KMS-11 (cell line): ENCODE measurements at regions not wholly inside any gene's neighbourhood (a gene's known extent, or its start where the extent isn't known, plus 50 kb on each side); places are given as distances from the start of the nearest gene placed in this dataset.

Experiments
- H2AFZ ChIP-seq: fragments of 200-600 bp; sonication (generic); 2 replicates; pipeline ENCODE4 v1.6.1; 2016; ENCODE audit warnings: antibody characterized with exemption, mixed run types, low read depth
- H3K27ac ChIP-seq: fragments of 200-600 bp; sonication (generic); 2 replicates; pipeline ENCODE4 v1.6.1; 2016; ENCODE audit warnings: mild to moderate bottlenecking, mixed run types
- H3K27me3 ChIP-seq: fragments of 200-600 bp; sonication (generic); 2 replicates; pipeline ENCODE4 v1.6.1; 2017; ENCODE audit warnings: mild to moderate bottlenecking, low read depth, mixed run types, moderate library complexity; ENCODE audit not compliant: insufficient read depth
- H3K36me3 ChIP-seq: fragments of 200-600 bp; sonication (generic); 2 replicates; pipeline ENCODE4 v1.6.1; 2017; ENCODE audit warnings: mild to moderate bottlenecking, mixed run types; ENCODE audit not compliant: insufficient read depth
- H3K4me1 ChIP-seq: fragments of 200-600 bp; sonication (generic); 2 replicates; pipeline ENCODE4 v1.6.1; 2016; ENCODE audit warnings: mild to moderate bottlenecking, low read depth, mixed run types; ENCODE audit not compliant: poor library complexity, severe bottlenecking
- H3K4me2 ChIP-seq: fragments of 200-600 bp; sonication (generic); 2 replicates; pipeline ENCODE4 v1.7.0; 2016; ENCODE audit warnings: mild to moderate bottlenecking, mixed run types
- H3K4me3 ChIP-seq: fragments of 200-600 bp; sonication (generic); IDR thresholded peaks from 2 replicates; pipeline ENCODE4 v1.6.1; 2017; ENCODE audit warnings: low read depth, low read length, mixed read lengths; ENCODE audit not compliant: insufficient read depth
- H3K79me2 ChIP-seq: fragments of 200-600 bp; sonication (generic); 2 replicates; pipeline ENCODE4 v1.6.1; 2016; ENCODE audit warnings: low read depth, mixed run types; ENCODE audit not compliant: insufficient read depth
- H3K9ac ChIP-seq: fragments of 200-600 bp; sonication (generic); 2 replicates; pipeline ENCODE4 v1.6.1; 2016; ENCODE audit warnings: mild to moderate bottlenecking, mixed run types
- H4K20me1 ChIP-seq: fragments of 200-600 bp; sonication (generic); 2 replicates; pipeline ENCODE4 v1.6.1; 2016; ENCODE audit warnings: mild to moderate bottlenecking, mixed run types; ENCODE audit not compliant: insufficient read depth
- CTCF ChIP-seq: fragments of 200-600 bp; sonication (generic); conservative IDR thresholded peaks from 2 replicates; pipeline ENCODE4 v1.6.1; 2017; ENCODE audit warnings: low read depth, mild to moderate bottlenecking, antibody characterized with exemption, low read length, moderate library complexity, mixed read lengths

- Histone ChIP-seq H3K4me2 (no peak overlapping the region), H3K36me3 (no peaks in the 10 kb centered on the region), H3K4me1 (no peaks in the 10 kb centered on the region), H3K27me3 (no peaks in the 10 kb centered on the region), H4K20me1 (no peaks in the 10 kb centered on the region), H3K9ac (no peak overlapping the region), H3K79me2 (no peaks in the 10 kb centered on the region), H2AFZ (no peak overlapping the region), H3K27ac (no peak overlapping the region), H3K4me3 (no peak overlapping the region)
- no peak for TF ChIP-seq CTCF
Measured at GRCh38 chr11:104525416-104525815, 361.5 kb upstream of the PDGFD start.

GRCh38 chr11:104524254-104524653 lies 360.3 kb upstream of the PDGFD start:
- H3K4me3 ChIP-seq = no peak overlapping the region
- no peak overlapping the region for H2AFZ ChIP-seq
- no peak for TF ChIP-seq CTCF
- no peaks in the 10 kb centered on the region for H3K79me2 ChIP-seq
- H3K9ac ChIP-seq = no peak overlapping the region
- H3K4me2 ChIP-seq = no peak overlapping the region
- no peaks in the 10 kb centered on the region for H3K4me1 ChIP-seq
- no peaks in the 10 kb centered on the region for H3K36me3 ChIP-seq
- H3K27me3 ChIP-seq = no peaks in the 10 kb centered on the region
- H4K20me1 ChIP-seq = no peaks in the 10 kb centered on the region
- no peak overlapping the region for H3K27ac ChIP-seq

- Histone ChIP-seq H3K4me2 (no peak overlapping the region), H3K9ac (no peak overlapping the region), H3K27me3 (no peaks in the 10 kb centered on the region), H3K36me3 (no peaks in the 10 kb centered on the region), H3K27ac (no peak overlapping the region), H4K20me1 (no peaks in the 10 kb centered on the region), H3K4me3 (no peak overlapping the region), H3K4me1 (no peaks in the 10 kb centered on the region), H2AFZ (no peak overlapping the region), H3K79me2 (no peaks in the 10 kb centered on the region)
- TF ChIP-seq CTCF = no peak
Measured at GRCh38 chr11:104523611-104524010, 359.7 kb upstream of the PDGFD start.

- no peaks in the 10 kb centered on the region for H4K20me1 ChIP-seq
- no peak overlapping the region for H2AFZ ChIP-seq
- no peaks in the 10 kb centered on the region for H3K27me3 ChIP-seq
- TF ChIP-seq CTCF = no peak
- H3K4me1 ChIP-seq = no peaks in the 10 kb centered on the region
- no peaks in the 10 kb centered on the region for H3K36me3 ChIP-seq
- no peak overlapping the region for H3K27ac ChIP-seq
- no peak overlapping the region for H3K9ac ChIP-seq
- H3K4me3 ChIP-seq = no peak overlapping the region
- no peak overlapping the region for H3K4me2 ChIP-seq
- H3K79me2 ChIP-seq = no peaks in the 10 kb centered on the region
Measured at GRCh38 chr11:104522650-104523049, 358.7 kb upstream of the PDGFD start.

GRCh38 chr11:104522123-104522522 lies 358.2 kb upstream of the PDGFD start:
- Histone ChIP-seq H3K36me3 (no peaks in the 10 kb centered on the region), H3K4me3 (no peak overlapping the region), H3K27me3 (no peaks in the 10 kb centered on the region), H3K79me2 (no peaks in the 10 kb centered on the region), H4K20me1 (no peaks in the 10 kb centered on the region), H2AFZ (no peak overlapping the region), H3K9ac (no peak overlapping the region), H3K4me2 (no peak overlapping the region), H3K4me1 (no peaks in the 10 kb centered on the region), H3K27ac (no peak overlapping the region)
- no peak for TF ChIP-seq CTCF
